Dermis blood vessel endothelial cell (primary cell): ENCODE measurements at regions not wholly inside any gene's neighbourhood (a gene's known extent, or its start where the extent isn't known, plus 50 kb on each side); places are given as distances from the start of the nearest gene placed in this dataset.
"Not testable (repeated sequence)": the region's sequence is repeated elsewhere in the genome, so short reads cannot be mapped to it uniquely, and the experiment has no call there.

Experiments
- DNase-seq: peaks from one replicate; pipeline ENCODE4 v3.0.0; 2010

GRCh38 chr7:126166645-126167044 is 1086.1 kb downstream of the GRM8 start:
- no peak for DNase-seq

GRCh38 chr7:126163647-126164046 is 1089.1 kb downstream of the GRM8 start:
- no peak for DNase-seq

GRCh38 chr7:126157391-126157790 is 1095.3 kb downstream of the GRM8 start:
- no peak for DNase-seq

DNA sequence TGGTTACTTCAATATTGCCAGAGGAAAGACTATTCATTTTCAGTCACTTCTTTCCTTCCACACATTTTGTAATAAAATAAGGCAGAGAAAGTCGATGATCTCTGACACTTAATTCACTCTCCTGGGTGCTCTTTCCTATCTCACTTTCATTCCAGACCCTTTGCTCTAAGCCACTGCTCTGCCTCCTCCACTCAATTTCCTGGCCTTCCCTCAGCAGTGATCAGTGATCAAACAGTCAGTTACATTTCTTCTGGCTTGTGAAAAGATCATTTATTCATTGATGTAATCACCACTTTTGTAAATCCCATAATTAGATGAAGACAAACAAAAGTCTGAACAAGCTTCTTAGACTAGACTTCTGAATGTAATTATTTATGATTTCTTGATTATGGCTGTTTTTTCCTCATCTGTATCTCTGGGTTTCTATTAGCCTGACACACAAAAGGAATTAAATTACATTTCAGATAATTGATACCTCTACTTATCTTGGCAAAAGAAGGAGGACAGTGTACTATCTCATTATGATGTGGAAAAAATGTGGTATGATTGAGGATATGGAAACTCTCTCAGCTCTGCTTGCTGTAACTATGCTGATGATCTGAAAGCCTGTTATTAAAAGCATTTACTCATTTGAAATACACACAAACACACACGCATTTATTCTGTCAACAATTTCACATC is 1102.3 kb downstream of the GRM8 start:
- no peak for DNase-seq

DNA sequence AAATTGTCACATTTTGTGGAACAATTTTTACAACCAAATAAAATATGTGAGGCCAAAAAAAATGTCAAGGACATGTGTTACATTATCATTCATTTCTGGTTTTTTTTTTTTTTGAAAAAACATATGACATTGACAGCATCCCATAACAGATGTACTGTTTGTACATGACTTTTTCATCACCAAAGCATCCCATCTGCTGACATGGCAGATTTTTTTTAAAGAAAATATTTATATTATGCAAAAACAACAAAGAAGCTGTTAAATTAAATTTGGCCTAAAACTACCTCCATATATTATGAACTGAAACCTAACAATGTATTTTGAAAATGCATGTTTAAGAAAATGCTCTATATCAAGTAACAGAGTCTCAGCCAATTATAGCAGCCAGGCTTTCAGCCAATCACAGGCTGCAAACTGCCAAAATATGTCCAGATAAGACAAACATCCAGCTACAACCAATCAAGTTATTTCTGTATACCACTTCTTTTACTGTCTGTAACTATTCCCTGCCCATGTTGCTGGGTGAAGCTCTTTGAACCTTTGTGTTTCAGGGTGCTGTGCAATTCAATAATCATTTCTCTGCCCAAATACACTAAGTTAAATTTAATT is 1111.8 kb downstream of the GRM8 start:
- no peak for DNase-seq

DNA sequence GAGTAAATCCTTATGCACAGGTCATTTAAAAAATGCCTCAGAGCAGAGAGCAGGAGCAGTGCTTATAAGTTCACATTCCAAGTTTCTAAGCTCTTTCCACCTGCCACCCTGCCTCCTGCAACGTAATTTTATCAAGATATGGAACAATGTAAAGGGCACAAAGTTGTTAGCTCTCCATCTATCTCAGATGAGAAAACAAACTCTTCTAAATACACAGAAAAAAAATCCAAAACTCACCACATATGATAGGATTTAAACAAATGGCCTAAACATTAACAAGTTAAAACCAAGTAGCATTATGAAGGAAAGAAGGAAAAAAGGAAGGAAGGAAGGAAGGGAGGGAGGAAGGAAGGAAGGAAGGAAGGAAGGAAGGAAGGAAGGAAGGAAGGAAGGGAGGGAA is 1132.8 kb downstream of the GRM8 start:
- DNase-seq: no peak

- DNase-seq: no peak
These were observed 1149.2 kb downstream of the GRM8 start for GRCh38 chr7:126103582-126103981.

- no peak for DNase-seq
These were observed 1153.4 kb upstream of the POT1 start for GRCh38 chr7:126083014-126083413.

DNA sequence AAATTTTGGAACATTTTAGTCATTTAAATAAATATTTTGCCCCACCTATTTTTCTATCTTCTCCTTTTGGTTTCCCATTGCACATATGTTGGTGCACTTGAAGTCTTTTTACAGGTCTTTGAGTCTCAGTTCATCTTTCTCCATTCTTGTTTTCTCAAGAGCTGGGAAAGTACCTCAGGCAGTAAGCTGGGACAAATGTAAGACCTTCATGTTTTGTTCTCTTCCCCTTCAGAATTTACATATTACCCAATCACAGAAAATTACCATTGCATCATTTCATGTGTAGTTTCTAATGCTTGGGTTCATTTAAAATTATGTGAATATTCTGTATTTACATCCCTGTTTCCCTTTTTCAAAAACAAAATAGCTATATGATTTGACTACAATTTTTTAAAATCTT is 1150.0 kb upstream of the POT1 start:
- DNase-seq: no peak

DNA sequence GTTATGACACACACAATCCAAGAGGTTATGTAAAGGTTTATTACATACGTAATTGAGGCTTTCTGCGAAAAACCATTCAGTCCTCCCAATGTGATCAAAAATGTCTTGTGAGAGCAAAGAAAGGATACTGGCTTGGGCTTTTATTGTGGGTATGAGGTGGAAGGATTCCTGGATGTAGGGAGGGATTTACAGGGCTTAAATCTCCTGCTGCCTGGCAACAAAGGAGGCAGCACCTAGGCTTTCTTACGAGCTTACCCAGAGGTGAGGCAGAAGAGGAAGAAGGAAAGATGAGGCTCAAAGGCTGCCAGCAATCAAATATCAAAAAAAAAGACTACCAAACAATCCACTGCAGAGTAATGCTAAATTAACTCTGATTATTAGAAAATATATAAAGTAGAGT is 1149.5 kb upstream of the POT1 start:
- DNase-seq: no peak

- no peak for DNase-seq
These were observed 1136.1 kb upstream of the POT1 start for GRCh38 chr7:126065766-126066165.

GRCh38 chr7:126057979-126058378 is 1128.4 kb upstream of the POT1 start:
- no peak for DNase-seq

DNA sequence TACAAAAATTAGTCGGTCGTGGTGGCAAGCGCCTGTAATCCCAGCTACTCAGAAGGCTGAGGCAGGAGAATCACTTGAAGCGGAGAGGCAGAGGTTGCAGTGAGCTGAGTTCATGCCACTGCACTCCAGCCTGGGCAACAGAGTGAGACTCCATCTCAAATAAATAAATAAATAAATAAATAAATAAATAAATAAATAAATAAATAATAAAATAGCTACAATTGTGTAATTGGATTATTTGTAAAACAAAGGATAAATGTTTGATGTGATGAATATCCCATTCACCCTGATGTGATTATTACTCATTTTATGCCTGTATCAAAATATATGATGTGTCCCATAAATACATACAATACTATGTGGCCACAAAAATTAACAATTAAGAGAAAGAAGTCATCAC is 1127.0 kb upstream of the POT1 start:
- not testable (repeated sequence) for DNase-seq

GRCh38 chr7:126052229-126052628 is 1122.6 kb upstream of the POT1 start:
- DNase-seq: no peak

GRCh38 chr7:126044662-126045061 is 1115.0 kb upstream of the POT1 start:
- no peak for DNase-seq

- no peak for DNase-seq
These were observed 1111.8 kb upstream of the POT1 start for GRCh38 chr7:126041472-126041871.

DNA sequence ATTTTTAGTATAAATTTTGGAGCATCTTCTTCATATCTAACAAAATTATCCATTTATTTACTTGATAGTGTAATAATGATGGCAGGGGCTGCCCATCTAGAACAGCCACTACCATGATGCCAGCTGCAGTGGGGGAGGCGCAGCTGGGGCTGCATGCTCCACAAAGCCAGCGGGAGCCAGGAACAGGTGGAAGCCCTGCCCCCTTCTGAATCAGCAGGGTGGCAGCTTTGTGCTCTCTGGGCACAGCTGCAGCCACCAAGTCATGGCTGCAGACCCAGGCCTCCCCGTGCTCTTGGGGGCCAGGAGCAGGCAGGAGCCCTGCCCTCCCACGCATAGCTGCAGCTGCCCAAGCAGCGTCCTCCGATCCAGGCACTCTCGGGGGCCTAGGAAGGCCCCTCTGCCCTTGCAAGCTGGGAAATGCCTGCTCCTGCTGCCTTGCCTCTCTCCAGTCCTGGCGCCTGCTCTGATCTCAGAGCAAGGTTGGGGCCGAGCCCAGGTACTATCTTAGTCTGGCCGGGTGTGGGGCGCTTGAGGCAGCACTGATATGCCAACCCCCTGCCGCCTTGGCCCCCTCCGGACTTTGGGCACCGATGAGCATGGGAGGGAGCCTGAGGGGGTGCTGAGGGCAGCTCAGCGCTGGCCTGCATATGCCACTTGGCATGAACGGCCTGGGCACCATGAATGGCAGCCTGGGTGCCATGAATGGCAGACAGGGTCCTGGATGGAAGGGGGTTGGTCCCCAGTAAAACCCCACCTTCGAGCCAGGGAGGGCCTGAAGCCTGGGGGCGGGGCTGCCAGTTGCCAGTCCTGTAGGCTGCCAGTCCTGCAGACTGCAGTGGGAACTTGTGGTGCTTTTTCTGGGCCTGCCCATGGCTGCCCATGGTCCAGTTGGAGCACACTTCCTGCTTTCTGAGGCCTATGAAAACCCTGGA is 1110.8 kb upstream of the POT1 start:
- DNase-seq: no peak

GRCh38 chr7:126026421-126027088 is 1096.9 kb upstream of the POT1 start:
- no peak for DNase-seq

GRCh38 chr7:126022452-126022851 is 1092.8 kb upstream of the POT1 start:
- DNase-seq: no peak

- no peak for DNase-seq
These were observed 1087.1 kb upstream of the POT1 start for GRCh38 chr7:126016722-126017121.

- no peak for DNase-seq
These were observed 1075.4 kb upstream of the POT1 start for GRCh38 chr7:126005064-126005463.

- DNase-seq: no peak
These were observed 1071.7 kb upstream of the POT1 start for GRCh38 chr7:126001349-126001748.

DNA sequence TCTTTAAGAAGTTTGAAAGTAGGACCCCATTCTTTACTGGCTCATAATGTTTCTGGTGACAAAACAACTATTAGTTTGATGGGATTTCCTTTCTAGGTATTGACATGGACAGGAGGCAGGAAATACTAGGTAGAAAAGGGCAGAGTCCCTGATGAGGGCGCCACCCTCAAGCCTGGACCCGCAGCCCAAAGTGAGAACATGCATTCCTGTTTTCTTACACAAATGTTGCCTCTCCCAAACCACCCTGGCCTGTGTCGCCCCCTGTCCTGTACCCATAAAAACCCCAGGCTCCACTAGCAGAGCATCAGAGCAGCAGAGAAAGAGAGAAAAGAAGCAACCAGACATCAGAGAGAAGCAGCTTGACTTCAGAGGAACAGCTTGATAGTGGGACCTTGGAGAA is 1055.2 kb upstream of the POT1 start:
- DNase-seq: no peak
